ENCODE measurements at regions not wholly inside any gene's neighbourhood (a gene's known extent, or its start where the extent isn't known, plus 50 kb on each side); places are given as distances from the start of the nearest gene placed in this dataset.
"Not testable (repeated sequence)": the region's sequence is repeated elsewhere in the genome, so short reads cannot be mapped to it uniquely, and the experiment has no call there.

- TF ChIP-seq CTCF (IDR thresholded peaks at IDR 0.05) = no peak
- TF ChIP-seq POLR2A (IDR thresholded peaks at IDR 0.05) = no peak
- Histone ChIP-seq H3K4me3 (replicated peaks in 1 of 3) (no peak overlapping the region), H3K4me1 (peaks cover 5 to 9% of the 10 kb centered on the region in 2 donors), H3K9me3 (no peaks in the 10 kb centered on the region), H3K27ac (no peak overlapping the region), H3K27me3 (no peaks in the 10 kb centered on the region), H3K36me3 (no peaks in the 10 kb centered on the region)
- no peak for DNase-seq
- intact Hi-C loops (cut with DNase I) = no loop called here
- 84 to 88% methylated on average over 3 of the region's 3 CpGs for WGBS, 2 donors
These were observed 464.0 kb upstream of the ZMIZ1 start for GRCh38 chr10:78604721-78605120.

GRCh38 chr10:78605800-78606350, 462.9 kb upstream of the ZMIZ1 start:
- TF ChIP-seq POLR2A (IDR thresholded peaks at IDR 0.05) = no peak
- no peak for TF ChIP-seq CTCF (IDR thresholded peaks at IDR 0.05)
- H3K4me1 ChIP-seq = no peaks in the 10 kb centered on the region
- 82 to 83% methylated on average over 4 of the region's 4 CpGs for WGBS, 2 donors
- H3K27me3 ChIP-seq = no peaks in the 10 kb centered on the region
- no peak for DNase-seq
- H3K27ac ChIP-seq = no peak overlapping the region
- H3K4me3 ChIP-seq (replicated peaks in 1 of 3) = no peak overlapping the region
- intact Hi-C loops (cut with DNase I) = no loop called here
- H3K9me3 ChIP-seq = no peaks in the 10 kb centered on the region
- H3K36me3 ChIP-seq = no peaks in the 10 kb centered on the region

- H3K36me3 ChIP-seq; H3K27ac ChIP-seq; H3K9me3 ChIP-seq; H3K4me1 ChIP-seq; H3K27me3 ChIP-seq; DNase-seq; intact Hi-C loops (cut with DNase I); H3K4me3 ChIP-seq (replicated peaks in 1 of 3): not testable (repeated sequence)
- WGBS, 2 donors = 97 to 98% methylated on average over 2 of the region's 2 CpGs
These were observed 462.0 kb upstream of the ZMIZ1 start for GRCh38 chr10:78606766-78607165.

- WGBS, 2 donors = 90% methylated on average over 1 of the region's 1 CpG
- no peaks in the 10 kb centered on the region for H3K4me1 ChIP-seq
- H3K27ac ChIP-seq = no peak overlapping the region
- no peak for TF ChIP-seq POLR2A (IDR thresholded peaks at IDR 0.05)
- no peak for TF ChIP-seq CTCF (IDR thresholded peaks at IDR 0.05)
- H3K9me3 ChIP-seq = no peaks in the 10 kb centered on the region
- no peaks in the 10 kb centered on the region for H3K27me3 ChIP-seq
- intact Hi-C loops (cut with DNase I) = no loop called here
- H3K4me3 ChIP-seq (replicated peaks in 1 of 3) = no peak overlapping the region
- no peak for DNase-seq
- H3K36me3 ChIP-seq = no peaks in the 10 kb centered on the region
These were observed 458.8 kb upstream of the ZMIZ1 start for GRCh38 chr10:78609976-78610375.

- H3K9me3 ChIP-seq = no peaks in the 10 kb centered on the region
- no peak for DNase-seq
- intact Hi-C loops (cut with DNase I) = no loop called here
These were observed 455.6 kb upstream of the ZMIZ1 start for GRCh38 chr10:78613132-78613531.

More at GRCh38 chr10:78613132-78613531, 455.6 kb upstream of the ZMIZ1 start:
- no peaks in the 10 kb centered on the region for H3K27me3 ChIP-seq
- no peak for TF ChIP-seq CTCF (IDR thresholded peaks at IDR 0.05)
- no peak for TF ChIP-seq POLR2A (IDR thresholded peaks at IDR 0.05)
- no peaks in the 10 kb centered on the region for H3K36me3 ChIP-seq
- no peak overlapping the region for H3K27ac ChIP-seq
- H3K4me1 ChIP-seq = no peaks in the 10 kb centered on the region
- H3K4me3 ChIP-seq (replicated peaks in 1 of 3) = no peak overlapping the region

All from thyroid gland (tissue), 4 donors.